ENCODE measurements at regions not wholly inside any gene's neighbourhood (a gene's known extent, or its start where the extent isn't known, plus 50 kb on each side); places are given as distances from the start of the nearest gene placed in this dataset.

GRCh38 chr6:102488729-102489128, 1095.2 kb downstream of the GRIK2 start:
- TF ChIP-seq POLR2A (IDR thresholded peaks at IDR 0.05): no peak
- TF ChIP-seq CTCF (IDR thresholded peaks at IDR 0.05): no peak
- TF ChIP-seq EP300 (IDR thresholded peaks at IDR 0.05): no peak

Measured in tibial nerve (tissue), 4 donors.